Activated CD4-positive, alpha-beta T cell treated with anti-CD3 and anti-CD28 coated beads, Interleukin-2, amount 50 U/mL, for 16 hours (primary cell): ENCODE measurements at regions not wholly inside any gene's neighbourhood (a gene's known extent, or its start where the extent isn't known, plus 50 kb on each side); places are given as distances from the start of the nearest gene placed in this dataset.
"Not testable (repeated sequence)": the region's sequence is repeated elsewhere in the genome, so short reads cannot be mapped to it uniquely, and the experiment has no call there.

Experiments
- DNase-seq: peaks from one replicate; pipeline ENCODE4 v3.0.0-alpha.2; 2020

GRCh38 chr2:35436893-35437292, 918.7 kb upstream of the CRIM1 start:
- not testable (repeated sequence) for DNase-seq

DNA sequence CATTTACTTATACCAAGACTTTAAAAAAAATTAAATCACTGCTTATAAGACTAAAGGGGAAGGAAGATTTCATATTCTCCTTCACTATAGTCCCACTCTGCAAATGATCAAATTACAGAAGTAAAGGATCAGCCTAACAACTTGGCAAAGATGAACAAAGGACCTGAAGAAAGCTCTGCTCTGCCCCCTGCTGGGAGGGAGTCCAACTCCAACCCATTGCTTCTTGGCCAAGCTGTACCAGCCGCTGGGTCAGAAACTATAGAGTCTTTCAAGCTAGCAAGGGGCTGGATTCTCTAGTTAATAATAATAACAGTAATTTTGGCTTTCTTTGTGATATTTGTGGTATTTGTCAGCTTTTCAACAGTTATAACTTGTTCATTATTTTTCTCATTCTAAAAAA, 927.0 kb upstream of the CRIM1 start:
- peak; percentile 21 for DNase-seq

- DNase-seq, result no peak
These were observed 934.1 kb upstream of the CRIM1 start for GRCh38 chr2:35421485-35421884.

DNA sequence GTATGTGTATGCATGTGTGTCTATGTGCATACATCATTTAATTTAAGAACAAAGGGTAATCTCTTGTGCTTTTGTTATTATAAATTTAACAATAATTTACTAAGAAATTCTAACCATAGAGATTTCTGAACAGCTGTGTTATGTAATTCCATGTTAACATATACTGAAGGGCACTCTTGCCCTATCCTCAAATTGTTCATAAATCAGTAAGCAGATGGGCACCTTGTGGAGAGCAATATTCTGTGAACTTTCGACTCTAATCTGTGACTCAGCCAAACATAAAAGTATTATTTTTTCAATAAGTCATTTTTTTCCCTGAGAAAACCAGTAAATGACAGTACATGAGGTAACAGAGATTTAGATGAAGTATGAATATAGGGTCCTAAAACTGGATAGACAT, 938.3 kb upstream of the CRIM1 start:
- no peak for DNase-seq

DNA sequence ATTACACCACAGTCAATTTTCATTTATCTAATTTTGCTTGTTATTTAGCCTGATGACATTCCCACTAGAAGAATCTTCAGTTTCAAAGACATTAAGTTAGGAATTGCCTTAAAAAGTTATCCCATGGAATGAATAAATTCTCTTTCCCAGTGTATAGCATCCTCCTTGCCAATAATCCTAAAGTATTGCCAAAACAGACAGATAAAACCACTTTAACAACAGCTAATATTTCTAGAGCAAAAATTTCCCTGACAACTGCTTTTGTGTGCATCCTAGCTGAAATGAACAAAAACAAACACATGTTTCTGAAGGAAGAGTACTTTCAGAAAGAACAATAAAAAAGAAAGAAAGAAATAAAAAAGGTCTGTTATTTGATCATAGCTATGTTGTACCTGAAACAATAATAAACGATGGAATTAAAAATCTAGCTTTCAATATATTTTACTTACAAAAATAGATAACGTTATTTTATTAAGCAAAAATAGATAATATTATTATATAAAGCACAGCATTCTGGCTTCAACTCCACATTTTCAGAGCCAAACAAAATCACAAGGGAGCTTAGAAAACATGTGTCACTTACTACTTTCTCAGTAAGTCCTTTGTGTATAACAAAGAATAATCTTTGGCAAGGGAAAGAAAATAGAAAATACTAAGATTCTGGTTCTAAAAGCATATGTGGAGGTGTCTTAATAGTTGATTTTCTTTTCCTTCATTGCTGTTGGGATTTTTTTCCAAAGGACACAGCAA, 939.0 kb upstream of the CRIM1 start:
- DNase-seq, result no peak

DNA sequence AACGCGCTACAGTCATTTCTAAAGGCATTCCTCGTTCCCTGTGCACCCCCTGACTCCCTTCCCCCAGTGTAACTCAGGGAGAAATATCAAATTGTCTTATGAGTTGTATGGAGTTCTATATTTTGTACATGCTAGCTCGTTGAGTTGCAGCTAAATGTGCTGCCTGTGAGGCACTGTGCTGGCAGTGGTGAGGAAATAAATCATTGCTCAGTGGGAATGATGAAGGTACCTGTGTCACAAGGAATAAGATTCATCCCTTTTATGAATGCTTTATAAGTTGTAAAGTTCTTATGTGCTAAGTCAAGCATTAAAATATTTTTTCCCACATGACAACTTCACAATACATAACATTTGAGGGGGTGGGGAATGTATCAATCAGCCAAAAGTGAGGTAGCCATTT, 939.6 kb upstream of the CRIM1 start:
- no peak for DNase-seq

- DNase-seq, result no peak
These were observed 940.3 kb upstream of the CRIM1 start for GRCh38 chr2:35415282-35415681.

DNA sequence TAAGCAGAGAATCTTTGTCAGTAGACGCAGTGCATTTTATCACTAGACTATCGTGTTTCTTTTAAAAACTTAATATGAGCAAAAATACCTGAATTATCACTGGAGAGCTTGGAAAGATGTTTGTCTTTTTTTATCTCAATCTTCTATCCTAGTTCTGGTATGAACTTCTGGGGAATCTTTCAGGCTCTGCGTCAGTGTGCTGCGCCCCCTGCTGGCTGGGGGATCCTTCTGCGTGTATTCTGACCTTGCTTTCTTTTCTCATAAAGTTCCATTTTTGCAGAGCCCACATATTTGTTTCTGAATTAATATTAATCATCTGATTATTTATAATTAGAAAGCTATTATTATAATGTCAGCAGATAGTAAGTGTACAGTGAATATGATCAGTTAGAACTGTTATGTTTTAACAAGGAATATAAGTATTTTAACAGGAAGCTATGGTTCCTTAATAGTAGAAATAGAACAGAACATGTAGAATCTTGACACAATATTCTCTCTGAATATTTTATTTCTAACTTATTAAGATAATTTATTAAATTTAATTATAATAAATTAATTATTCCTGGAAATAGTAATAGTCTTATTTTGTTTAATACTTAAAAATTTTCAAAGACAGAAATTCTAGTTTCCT, 945.0 kb upstream of the CRIM1 start:
- peak; percentile 51 for DNase-seq

DNA sequence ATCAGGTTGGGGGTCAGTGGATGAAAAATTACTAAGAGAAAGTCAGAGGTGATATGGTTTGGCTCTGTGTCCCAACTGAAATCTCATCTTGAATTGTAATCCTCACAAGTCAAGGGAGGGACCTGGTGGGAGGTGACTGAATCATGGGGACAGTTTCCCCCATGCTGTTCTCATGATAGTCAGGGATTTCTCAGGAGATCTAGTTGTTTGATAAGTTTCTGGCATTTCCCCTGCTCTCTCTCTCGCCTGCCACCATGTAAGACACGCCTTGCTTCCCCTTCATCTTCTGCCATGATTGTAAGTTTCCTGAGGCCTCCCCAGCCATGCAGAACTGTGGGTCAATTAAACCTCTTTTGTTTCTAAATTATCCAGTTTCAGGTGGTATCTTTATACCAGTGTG, 945.8 kb upstream of the CRIM1 start:
- DNase-seq, result no peak

GRCh38 chr2:35408320-35408719, 947.3 kb upstream of the CRIM1 start:
- DNase-seq, result no peak

DNA sequence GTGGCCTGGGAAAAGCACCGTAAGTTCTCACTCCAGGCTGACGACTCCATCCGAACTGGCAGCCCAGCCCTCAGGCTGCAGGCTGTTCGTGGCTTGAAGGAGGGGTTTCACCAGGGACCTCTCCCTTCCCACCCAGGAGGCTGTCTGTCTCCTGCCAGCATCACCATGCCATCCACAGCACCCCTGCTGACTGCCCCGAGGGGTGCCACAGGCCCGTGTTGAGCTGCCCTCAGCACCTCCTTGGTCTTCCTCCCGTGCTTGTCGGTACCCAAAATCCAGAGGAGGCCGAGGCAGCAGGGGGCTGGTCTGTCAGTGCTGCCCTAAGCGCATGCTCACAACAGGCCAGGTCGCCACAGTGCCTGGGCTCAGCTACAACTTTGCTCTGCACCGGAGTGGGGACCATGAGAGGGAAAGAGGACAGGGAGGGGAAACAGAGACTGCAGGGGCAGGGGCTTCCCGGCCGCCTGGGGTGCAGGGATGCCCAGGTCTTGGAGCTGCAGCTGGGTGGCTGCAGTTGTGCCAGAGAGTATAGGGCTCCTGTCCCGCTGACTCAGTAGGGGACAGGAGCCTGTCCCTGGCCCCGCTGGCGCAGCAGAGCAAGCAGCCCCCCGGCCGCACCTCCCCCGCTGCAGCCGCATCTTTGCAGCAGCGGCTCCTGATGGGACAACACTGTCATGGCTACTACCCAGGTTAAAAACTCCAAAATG, 963.7 kb upstream of the CRIM1 start:
- DNase-seq, result no peak

- no peak for DNase-seq
These were observed 976.8 kb upstream of the CRIM1 start for GRCh38 chr2:35378791-35379190.

GRCh38 chr2:35374845-35375244, 980.7 kb upstream of the CRIM1 start:
- DNase-seq, result no peak

DNA sequence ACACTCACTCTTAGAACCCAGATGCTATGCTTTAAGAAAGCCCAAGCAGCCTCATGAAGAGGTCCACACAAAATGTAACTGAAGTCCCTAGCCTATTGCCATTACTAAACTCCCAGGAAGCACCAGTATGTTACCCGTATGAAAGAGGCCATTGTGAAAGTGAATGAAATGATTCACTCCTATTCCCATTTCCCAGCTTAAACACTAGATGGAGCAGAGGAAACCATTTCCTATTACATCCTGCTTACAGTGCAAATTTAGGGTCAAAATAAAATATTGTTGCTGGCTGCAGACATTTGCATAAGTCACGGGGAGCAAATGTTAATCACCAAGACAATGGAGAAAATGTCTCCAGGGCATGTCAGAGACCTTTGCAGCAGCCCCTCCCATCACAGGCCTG, 989.7 kb upstream of the CRIM1 start:
- no peak for DNase-seq

GRCh38 chr2:35356332-35356731, 999.2 kb upstream of the CRIM1 start:
- DNase-seq, result no peak

DNA sequence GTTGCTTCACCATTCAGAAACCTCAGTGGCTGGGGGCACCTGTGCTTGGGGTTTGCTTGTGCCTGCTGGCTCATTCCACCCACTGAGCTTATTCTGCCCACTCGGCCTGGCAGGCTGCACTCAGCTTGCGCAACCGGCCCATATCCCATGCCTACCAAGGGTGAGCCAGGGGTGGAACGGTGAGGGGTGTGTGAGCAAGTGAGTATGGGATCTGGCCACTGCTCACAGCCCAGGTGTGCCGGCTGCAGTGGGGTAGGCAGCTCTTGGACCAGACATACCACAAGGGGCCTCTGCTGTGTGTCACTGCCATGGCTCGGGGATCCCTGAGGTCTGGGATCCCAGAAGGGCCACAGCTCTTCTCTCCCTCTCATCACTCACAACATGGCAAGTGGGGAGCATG, 1000.5 kb upstream of the CRIM1 start:
- DNase-seq, result no peak

GRCh38 chr2:35347561-35347960, 1008.0 kb upstream of the CRIM1 start:
- no peak for DNase-seq

DNA sequence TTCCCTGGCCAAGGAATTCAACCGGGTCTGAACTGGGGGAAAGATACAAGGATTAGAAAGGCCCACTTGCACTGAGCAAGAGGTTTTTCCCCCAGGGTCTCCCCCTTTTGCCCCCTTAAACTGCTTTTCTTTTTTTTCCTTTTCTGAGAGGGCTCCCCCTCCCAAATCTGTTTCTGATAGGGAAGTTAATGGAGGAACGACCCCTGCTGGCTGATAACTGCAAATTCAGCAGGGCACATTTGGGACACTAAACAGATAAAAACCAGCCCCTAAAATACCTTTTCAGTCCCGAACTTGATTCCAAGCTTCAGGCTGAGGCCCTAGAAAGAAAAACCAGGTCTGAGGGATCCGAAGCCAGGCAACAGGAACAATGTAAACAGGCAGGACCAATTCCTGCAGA, 1012.4 kb upstream of the CRIM1 start:
- no peak for DNase-seq

DNA sequence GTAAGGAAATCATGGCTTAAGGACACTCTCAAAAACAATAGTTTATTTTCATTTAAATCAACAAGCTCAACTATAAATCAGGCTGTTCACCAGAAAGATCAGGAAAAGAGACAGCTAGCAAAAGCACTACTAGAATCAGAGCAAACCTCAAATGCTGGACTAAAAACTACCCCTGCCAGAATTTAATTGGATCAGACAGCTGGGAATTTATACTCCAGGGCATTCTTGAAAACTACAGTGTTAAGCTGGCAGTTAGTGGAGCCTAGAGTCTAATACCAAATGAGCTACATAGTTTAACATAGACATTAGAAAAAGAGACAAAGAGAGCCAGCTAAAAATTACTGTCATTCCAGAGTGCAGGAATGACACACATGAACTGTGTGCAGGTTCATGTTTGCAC, 1016.4 kb upstream of the CRIM1 start:
- DNase-seq, result no peak

- no peak for DNase-seq
These were observed 1017.7 kb upstream of the CRIM1 start for GRCh38 chr2:35337922-35338321.

GRCh38 chr2:35314049-35314448, 1041.5 kb upstream of the CRIM1 start:
- no peak for DNase-seq

DNA sequence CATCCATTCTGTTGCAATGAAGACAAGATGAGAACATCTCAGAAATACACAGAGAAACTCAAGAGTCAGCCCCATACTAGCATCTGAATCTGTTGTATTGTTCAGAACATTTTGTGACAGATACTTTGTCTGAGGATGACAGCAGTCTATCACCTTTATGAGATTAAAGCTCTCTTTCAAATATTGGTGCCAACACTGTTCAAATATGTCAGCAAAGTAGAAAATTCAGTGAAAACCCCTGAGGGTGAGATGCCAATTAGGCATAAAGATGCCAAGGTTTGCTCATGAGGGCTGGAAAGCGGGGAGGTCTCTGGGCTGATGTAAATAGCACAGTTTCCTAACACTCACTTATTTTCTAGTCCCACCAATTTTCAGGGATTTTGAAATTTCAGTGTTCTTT, 1054.2 kb upstream of the CRIM1 start:
- DNase-seq, result no peak

- no peak for DNase-seq
These were observed 1057.1 kb upstream of the CRIM1 start for GRCh38 chr2:35298493-35298892.

- no peak for DNase-seq
These were observed 1058.2 kb upstream of the CRIM1 start for GRCh38 chr2:35297403-35297802.
